ENCODE measurements at regions not wholly inside any gene's neighbourhood (a gene's known extent, or its start where the extent isn't known, plus 50 kb on each side); places are given as distances from the start of the nearest gene placed in this dataset.

GRCh38 chr2:129905664-129906081, 73.8 kb upstream of the RAB6C start:
- Mint-ChIP-seq H3K4me3 (no peak overlapping the region), H3K9me3 (peaks cover 0 to 1% (median 0%) of the 10 kb centered on the region in 11 donors), H3K36me3 (no peaks in the 10 kb centered on the region), H3K27me3 (peaks cover 0 to 23% (median 0%) of the 10 kb centered on the region in 5 donors), H3K4me1 (no peaks in the 10 kb centered on the region), H3K27ac (no peak overlapping the region)
- ATAC-seq (no peak), DNase-seq (no peak)
- intact Hi-C loops (cut with micrococcal nuclease) = no loop called here
- POLR2A ChIA-PET = no interaction called here
- Histone ChIP-seq H3K4me1 (ENCODE audit: control insufficient read depth in 2 of 2, insufficient read depth in 2 of 2, low read length in 2 of 2) (no peaks in the 10 kb centered on the region), H3K27ac (ENCODE audit: low read depth, low read length) (no peak overlapping the region), H3K9me3 (ENCODE audit: control insufficient read depth in 2 of 3, low read length in 3 of 3) (no peaks in the 10 kb centered on the region), H3K36me3 (ENCODE audit: control insufficient read depth in 2 of 3, insufficient read depth in 3 of 3, low read length in 3 of 3) (no peaks in the 10 kb centered on the region), H3K27me3 (ENCODE audit: control insufficient read depth in 2 of 2, insufficient read depth in 2 of 2, low read length in 2 of 2) (no peaks in the 10 kb centered on the region), H3K4me3 (ENCODE audit: low read length) (no peak overlapping the region)
- CTCF ChIA-PET = no interaction called here

GRCh38 chr2:129906139-129906860, 73.2 kb upstream of the RAB6C start:
- H3K4me1 Mint-ChIP-seq = no peaks in the 10 kb centered on the region
- H3K27me3 Mint-ChIP-seq = peaks cover 0 to 23% (median 0%) of the 10 kb centered on the region in 5 donors
- ChIA-PET POLR2A (no interaction called here), CTCF (no interaction called here)
- no peaks in the 10 kb centered on the region for H3K36me3 Mint-ChIP-seq
- no peak overlapping the region for H3K27ac Mint-ChIP-seq
- no peaks in the 10 kb centered on the region for H3K9me3 ChIP-seq (ENCODE audit: control insufficient read depth in 2 of 3, low read length in 3 of 3)
- H3K27ac ChIP-seq (ENCODE audit: low read depth, low read length) = no peak overlapping the region
- peaks cover 0 to 1% (median 0%) of the 10 kb centered on the region in 11 donors for H3K9me3 Mint-ChIP-seq
- H3K4me3 Mint-ChIP-seq = no peak overlapping the region
- no peak overlapping the region for H3K4me3 ChIP-seq (ENCODE audit: low read length)
- intact Hi-C loops (cut with micrococcal nuclease) = no loop called here
- ATAC-seq (no peak), DNase-seq (no peak)
- H3K4me1 ChIP-seq (ENCODE audit: control insufficient read depth in 2 of 2, insufficient read depth in 2 of 2, low read length in 2 of 2) = no peaks in the 10 kb centered on the region
- no peaks in the 10 kb centered on the region for H3K27me3 ChIP-seq (ENCODE audit: control insufficient read depth in 2 of 2, insufficient read depth in 2 of 2, low read length in 2 of 2)
- no peaks in the 10 kb centered on the region for H3K36me3 ChIP-seq (ENCODE audit: control insufficient read depth in 2 of 3, insufficient read depth in 3 of 3, low read length in 3 of 3)

- Histone ChIP-seq H3K27me3 (ENCODE audit: control insufficient read depth in 2 of 2, insufficient read depth in 2 of 2, low read length in 2 of 2) (no peaks in the 10 kb centered on the region), H3K4me1 (ENCODE audit: control insufficient read depth in 2 of 2, insufficient read depth in 2 of 2, low read length in 2 of 2) (no peaks in the 10 kb centered on the region), H3K9me3 (ENCODE audit: control insufficient read depth in 2 of 3, low read length in 3 of 3) (no peaks in the 10 kb centered on the region), H3K27ac (ENCODE audit: low read depth, low read length) (no peak overlapping the region), H3K36me3 (ENCODE audit: control insufficient read depth in 2 of 3, insufficient read depth in 3 of 3, low read length in 3 of 3) (no peaks in the 10 kb centered on the region), H3K4me3 (ENCODE audit: low read length) (no peak overlapping the region)
- POLR2A ChIA-PET = no interaction called here
- H3K4me1 Mint-ChIP-seq = no peaks in the 10 kb centered on the region
- H3K27ac Mint-ChIP-seq = no peak overlapping the region
- H3K27me3 Mint-ChIP-seq = peaks cover 0 to 23% (median 0%) of the 10 kb centered on the region in 5 donors
- no peak overlapping the region for H3K4me3 Mint-ChIP-seq
- ATAC-seq (no peak), DNase-seq (no peak)
- H3K9me3 Mint-ChIP-seq = peaks cover 0 to 1% (median 0%) of the 10 kb centered on the region in 11 donors
- CTCF ChIA-PET = no interaction called here
- no peaks in the 10 kb centered on the region for H3K36me3 Mint-ChIP-seq
- intact Hi-C loops (cut with micrococcal nuclease) = no loop called here
Observed at GRCh38 chr2:129906861-129907235, 72.6 kb upstream of the RAB6C start.

GRCh38 chr2:129907256-129907998, 72.0 kb upstream of the RAB6C start:
- Mint-ChIP-seq H3K27ac (no peak overlapping the region), H3K36me3 (no peaks in the 10 kb centered on the region), H3K27me3 (peaks cover 0 to 23% (median 0%) of the 10 kb centered on the region in 5 donors), H3K9me3 (peaks cover 0 to 1% (median 0%) of the 10 kb centered on the region in 11 donors), H3K4me1 (no peaks in the 10 kb centered on the region), H3K4me3 (no peak overlapping the region)
- ChIA-PET POLR2A (no interaction called here), CTCF (no interaction called here)
- H3K4me1 ChIP-seq (ENCODE audit: control insufficient read depth in 2 of 2, insufficient read depth in 2 of 2, low read length in 2 of 2) = no peaks in the 10 kb centered on the region
- intact Hi-C loops (cut with micrococcal nuclease) = no loop called here
- no peaks in the 10 kb centered on the region for H3K9me3 ChIP-seq (ENCODE audit: control insufficient read depth in 2 of 3, low read length in 3 of 3)
- DNase-seq (no peak), ATAC-seq (no peak)
- no peak overlapping the region for H3K27ac ChIP-seq (ENCODE audit: low read depth, low read length)
- H3K36me3 ChIP-seq (ENCODE audit: control insufficient read depth in 2 of 3, insufficient read depth in 3 of 3, low read length in 3 of 3) = no peaks in the 10 kb centered on the region
- no peak overlapping the region for H3K4me3 ChIP-seq (ENCODE audit: low read length)
- no peaks in the 10 kb centered on the region for H3K27me3 ChIP-seq (ENCODE audit: control insufficient read depth in 2 of 2, insufficient read depth in 2 of 2, low read length in 2 of 2)

- POLR2A ChIA-PET = no interaction called here
- H3K27ac ChIP-seq (ENCODE audit: low read depth, low read length) = no peak overlapping the region
- H3K27ac Mint-ChIP-seq = no peak overlapping the region
- no peaks in the 10 kb centered on the region for H3K36me3 Mint-ChIP-seq
- ATAC-seq = no peak
- no peaks in the 10 kb centered on the region for H3K36me3 ChIP-seq (ENCODE audit: control insufficient read depth in 2 of 3, insufficient read depth in 3 of 3, low read length in 3 of 3)
- DNase-seq = no peak
- no peaks in the 10 kb centered on the region for H3K9me3 ChIP-seq (ENCODE audit: control insufficient read depth in 2 of 3, low read length in 3 of 3)
- H3K4me3 Mint-ChIP-seq = no peak overlapping the region
- intact Hi-C loops (cut with micrococcal nuclease) = no loop called here
- H3K27me3 ChIP-seq (ENCODE audit: control insufficient read depth in 2 of 2, insufficient read depth in 2 of 2, low read length in 2 of 2) = no peaks in the 10 kb centered on the region
- CTCF ChIA-PET = no interaction called here
- no peaks in the 10 kb centered on the region for H3K4me1 Mint-ChIP-seq
- H3K4me3 ChIP-seq (ENCODE audit: low read length) = no peak overlapping the region
- peaks cover 0 to 1% (median 0%) of the 10 kb centered on the region in 11 donors for H3K9me3 Mint-ChIP-seq
- H3K27me3 Mint-ChIP-seq = peaks cover 0 to 30% (median 0%) of the 10 kb centered on the region in 5 donors
- H3K4me1 ChIP-seq (ENCODE audit: control insufficient read depth in 2 of 2, insufficient read depth in 2 of 2, low read length in 2 of 2) = no peaks in the 10 kb centered on the region
Observed at GRCh38 chr2:129908721-129909373, 70.6 kb upstream of the RAB6C start.

- Mint-ChIP-seq H3K27me3 (peaks cover 0 to 31% (median 0%) of the 10 kb centered on the region in 5 donors), H3K36me3 (no peaks in the 10 kb centered on the region), H3K4me1 (peaks cover 0 to 1% (median 0%) of the 10 kb centered on the region in 7 donors), H3K4me3 (no peak overlapping the region), H3K27ac (no peak overlapping the region), H3K9me3 (peaks cover 0 to 1% (median 0%) of the 10 kb centered on the region in 11 donors)
- CTCF ChIA-PET = no interaction called here
- no peak for ATAC-seq
- Histone ChIP-seq H3K27me3 (ENCODE audit: control insufficient read depth in 2 of 2, insufficient read depth in 2 of 2, low read length in 2 of 2) (no peaks in the 10 kb centered on the region), H3K27ac (ENCODE audit: low read depth, low read length) (no peak overlapping the region), H3K4me1 (ENCODE audit: control insufficient read depth in 2 of 2, insufficient read depth in 2 of 2, low read length in 2 of 2) (no peaks in the 10 kb centered on the region), H3K4me3 (ENCODE audit: low read length) (no peak overlapping the region), H3K36me3 (ENCODE audit: control insufficient read depth in 2 of 3, insufficient read depth in 3 of 3, low read length in 3 of 3) (no peaks in the 10 kb centered on the region), H3K9me3 (ENCODE audit: control insufficient read depth in 2 of 3, low read length in 3 of 3) (no peaks in the 10 kb centered on the region)
- POLR2A ChIA-PET = no interaction called here
- intact Hi-C loops (cut with micrococcal nuclease) = no loop called here
- no peak for DNase-seq
Observed at GRCh38 chr2:129909651-129910418, 69.6 kb upstream of the RAB6C start.

All from naive thymus-derived CD4-positive, alpha-beta T cell (primary cell).